Gastroesophageal sphincter (tissue), 2 donors: ENCODE measurements at regions not wholly inside any gene's neighbourhood (a gene's known extent, or its start where the extent isn't known, plus 50 kb on each side); places are given as distances from the start of the nearest gene placed in this dataset.

Source experiments
- EP300 ChIP-seq: sonication (generic); formaldehyde crosslinking; IDR thresholded peaks from one replicate; pipeline ENCODE4 v1.6.1; 2017; ENCODE audit warnings: antibody characterized with exemption, mild to moderate bottlenecking
- POLR2A ChIP-seq, 2 donors: fragments of 450-650 bp; IDR thresholded peaks; one replicate each; pipeline ENCODE4 v1.6.1; 2017; ENCODE audit warnings: antibody characterized with exemption in 2 of 2, mild to moderate bottlenecking in 2 of 2, moderate library complexity in 1 of 2
- POLR2AphosphoS5 ChIP-seq: sonication (generic); formaldehyde crosslinking; IDR thresholded peaks from one replicate; pipeline ENCODE4 v1.6.1; 2017; ENCODE audit warnings: antibody characterized with exemption

DNA sequence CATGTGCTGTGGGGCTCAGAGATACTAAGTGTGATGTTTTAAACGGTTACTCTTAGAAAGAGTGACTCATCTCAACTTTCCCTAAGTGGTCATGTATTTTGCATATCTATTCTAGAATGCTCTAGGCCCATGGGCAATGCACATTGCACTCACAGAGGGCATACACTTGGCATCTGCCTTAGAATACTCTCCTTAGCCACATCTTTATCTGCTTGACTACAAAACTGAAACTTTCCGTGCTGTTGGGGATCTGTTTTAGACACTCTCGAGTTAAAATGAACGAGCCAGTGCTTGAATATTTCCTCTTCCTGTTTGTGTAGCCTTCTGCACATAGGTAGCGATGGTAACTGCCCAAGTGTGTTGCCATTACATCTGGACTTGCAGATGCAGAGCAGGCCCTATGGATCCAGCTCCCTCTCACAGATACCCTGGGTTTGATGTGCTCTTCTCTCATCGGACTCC is 180.5 kb downstream of the CAND1 start:
- TF ChIP-seq POLR2A (IDR thresholded peaks at IDR 0.05) (no peak), POLR2AphosphoS5 (no peak), EP300 (no peak)
